HG02759 (cell line): ENCODE measurements at regions not wholly inside any gene's neighbourhood (a gene's known extent, or its start where the extent isn't known, plus 50 kb on each side); places are given as distances from the start of the nearest gene placed in this dataset.
A peak's percentile ranks its signal among the peaks of the same experiment; 100 is the strongest.

Source experiments
- ATAC-seq: cut with Tn5 transposase; IDR thresholded peaks from one replicate; pipeline ENCODE4 v1.9.1; 2021; ENCODE audit warnings: mild to moderate bottlenecking, moderate library complexity; ENCODE audit not compliant: unreplicated experiment

- ATAC-seq = no peak
Observed at GRCh38 chr18:26745288-26746181, 120.0 kb downstream of the AQP4 start.

- no peak for ATAC-seq
Observed at GRCh38 chr18:26741758-26742157, 123.7 kb downstream of the AQP4 start.

GRCh38 chr18:26741048-26741447 is 124.5 kb downstream of the AQP4 start:
- ATAC-seq = no peak

GRCh38 chr18:26740396-26740795 is 125.1 kb downstream of the AQP4 start:
- no peak for ATAC-seq

- no peak for ATAC-seq
Observed at GRCh38 chr18:26738706-26739105, 126.8 kb downstream of the AQP4 start.

GRCh38 chr18:26736301-26736700 is 129.2 kb downstream of the AQP4 start:
- no peak for ATAC-seq

GRCh38 chr18:26734760-26735159 is 130.7 kb downstream of the AQP4 start:
- no peak for ATAC-seq

GRCh38 chr18:26729449-26729848 is 136.1 kb downstream of the AQP4 start:
- ATAC-seq = no peak

GRCh38 chr18:26729008-26729407 is 136.5 kb downstream of the AQP4 start:
- no peak for ATAC-seq

GRCh38 chr18:26723981-26724380 is 141.5 kb downstream of the AQP4 start:
- ATAC-seq = no peak

- ATAC-seq = no peak
Observed at GRCh38 chr18:26722565-26722931, 143.0 kb downstream of the AQP4 start.

GRCh38 chr18:26721854-26722564 is 143.5 kb downstream of the AQP4 start:
- ATAC-seq = no peak

- ATAC-seq = no peak
Observed at GRCh38 chr18:26719896-26720295, 145.6 kb downstream of the AQP4 start.

GRCh38 chr18:26717123-26717719 is 148.3 kb downstream of the AQP4 start:
- ATAC-seq = no peak

GRCh38 chr18:26714739-26715138 is 150.8 kb downstream of the AQP4 start:
- ATAC-seq = no peak

GRCh38 chr18:26711756-26712155 is 153.8 kb downstream of the AQP4 start:
- no peak for ATAC-seq

GRCh38 chr18:26710470-26711096 is 154.9 kb downstream of the AQP4 start:
- peak; percentile 92 for ATAC-seq

- no peak for ATAC-seq
Observed at GRCh38 chr18:26709897-26710296, 155.6 kb downstream of the AQP4 start.

GRCh38 chr18:26708806-26709716 is 156.4 kb downstream of the AQP4 start:
- no peak for ATAC-seq

- ATAC-seq = no peak
Observed at GRCh38 chr18:26706911-26707351, 158.6 kb downstream of the AQP4 start.
